Fibroblast of lung (primary cell): ENCODE measurements at regions not wholly inside any gene's neighbourhood (a gene's known extent, or its start where the extent isn't known, plus 50 kb on each side); places are given as distances from the start of the nearest gene placed in this dataset.

Source experiments
- CTCF ChIP-seq, 2 donors: IDR thresholded peaks in 1 of 2; conservative IDR thresholded peaks in 1 of 2; 1 replicate in 1 of 2; 2 replicates in 1 of 2; pipeline ENCODE4 v1.5.1; 2011 to 2012; ENCODE audit warnings: low read length in 2 of 2, control low read depth in 1 of 2, inconsistent platforms in 1 of 2, low read depth in 1 of 2, mild to moderate bottlenecking in 1 of 2
- EZH2 ChIP-seq: IDR thresholded peaks from 2 replicates; pipeline ENCODE4 v1.5.1; 2012; ENCODE audit warnings: low read length, control low read depth, mild to moderate bottlenecking; ENCODE audit errors: missing control alignments

- no peak for TF ChIP-seq CTCF (conservative IDR thresholded peaks at IDR 0.05 in 1 of 2, IDR thresholded peaks at IDR 0.05 in 1 of 2; ENCODE audit: low read depth in 1 of 2, low read length in 2 of 2)
- no peak for TF ChIP-seq EZH2
Observed at GRCh38 chr2:8427211-8427610, 254.6 kb upstream of the ID2 start.
